HG03095 (cell line): ENCODE measurements at regions not wholly inside any gene's neighbourhood (a gene's known extent, or its start where the extent isn't known, plus 50 kb on each side); places are given as distances from the start of the nearest gene placed in this dataset.
"Not testable (repeated sequence)": the region's sequence is repeated elsewhere in the genome, so short reads cannot be mapped to it uniquely, and the experiment has no call there.

Experiments
- ATAC-seq: cut with Tn5 transposase; IDR thresholded peaks from one replicate; pipeline ENCODE4 v1.9.1; 2021; ENCODE audit warnings: moderate library complexity; ENCODE audit not compliant: unreplicated experiment

GRCh38 chr1:187790724-187791123 lies 962.0 kb downstream of the PLA2G4A start:
- no peak for ATAC-seq

GRCh38 chr1:187794561-187794960 lies 965.8 kb downstream of the PLA2G4A start:
- no peak for ATAC-seq

GRCh38 chr1:187809549-187809948 lies 980.8 kb downstream of the PLA2G4A start:
- no peak for ATAC-seq

- ATAC-seq: no peak
These were observed 987.9 kb downstream of the PLA2G4A start for GRCh38 chr1:187816646-187817045.

GRCh38 chr1:187817782-187818181 lies 989.0 kb downstream of the PLA2G4A start:
- ATAC-seq: no peak

- ATAC-seq: no peak
These were observed 990.3 kb downstream of the PLA2G4A start for GRCh38 chr1:187819086-187819485.

- no peak for ATAC-seq
These were observed 1007.8 kb downstream of the PLA2G4A start for GRCh38 chr1:187836557-187836956.

GRCh38 chr1:187837787-187838186 lies 1009.0 kb downstream of the PLA2G4A start:
- no peak for ATAC-seq

- ATAC-seq: no peak
These were observed 1009.9 kb downstream of the PLA2G4A start for GRCh38 chr1:187838335-187839293.

- ATAC-seq: no peak
These were observed 1011.1 kb downstream of the PLA2G4A start for GRCh38 chr1:187839873-187840272.

GRCh38 chr1:187840557-187840956 lies 1011.8 kb downstream of the PLA2G4A start:
- ATAC-seq: no peak

- ATAC-seq: no peak
These were observed 1013.8 kb downstream of the PLA2G4A start for GRCh38 chr1:187842406-187843165.

- ATAC-seq: no peak
These were observed 1015.6 kb downstream of the PLA2G4A start for GRCh38 chr1:187844313-187844712.

GRCh38 chr1:187847531-187847930 lies 1018.8 kb downstream of the PLA2G4A start:
- ATAC-seq: no peak

- no peak for ATAC-seq
These were observed 1019.6 kb downstream of the PLA2G4A start for GRCh38 chr1:187848321-187848720.

- not testable (repeated sequence) for ATAC-seq
These were observed 1021.4 kb downstream of the PLA2G4A start for GRCh38 chr1:187850146-187850545.

GRCh38 chr1:187853505-187853904 lies 1024.8 kb downstream of the PLA2G4A start:
- no peak for ATAC-seq

GRCh38 chr1:187854457-187854856 lies 1025.7 kb downstream of the PLA2G4A start:
- ATAC-seq: no peak

- ATAC-seq: no peak
These were observed 1033.8 kb downstream of the PLA2G4A start for GRCh38 chr1:187862506-187862905.

- no peak for ATAC-seq
These were observed 1041.8 kb downstream of the PLA2G4A start for GRCh38 chr1:187870552-187870951.

- ATAC-seq: no peak
These were observed 1042.6 kb downstream of the PLA2G4A start for GRCh38 chr1:187871177-187871845.
